GM12873 (cell line): ENCODE measurements at regions not wholly inside any gene's neighbourhood (a gene's known extent, or its start where the extent isn't known, plus 50 kb on each side); places are given as distances from the start of the nearest gene placed in this dataset.

Source experiments
- TF ChIP-seq, protein P1 (sequence below): IDR thresholded peaks from 2 replicates; pipeline ENCODE4 v1.5.1; 2012; ENCODE audit warnings: low read depth, mild to moderate bottlenecking, moderate library complexity, low read length, control low read depth; ENCODE audit not compliant: insufficient read depth; ENCODE audit errors: missing control alignments

- TF ChIP-seq, protein P1, sequence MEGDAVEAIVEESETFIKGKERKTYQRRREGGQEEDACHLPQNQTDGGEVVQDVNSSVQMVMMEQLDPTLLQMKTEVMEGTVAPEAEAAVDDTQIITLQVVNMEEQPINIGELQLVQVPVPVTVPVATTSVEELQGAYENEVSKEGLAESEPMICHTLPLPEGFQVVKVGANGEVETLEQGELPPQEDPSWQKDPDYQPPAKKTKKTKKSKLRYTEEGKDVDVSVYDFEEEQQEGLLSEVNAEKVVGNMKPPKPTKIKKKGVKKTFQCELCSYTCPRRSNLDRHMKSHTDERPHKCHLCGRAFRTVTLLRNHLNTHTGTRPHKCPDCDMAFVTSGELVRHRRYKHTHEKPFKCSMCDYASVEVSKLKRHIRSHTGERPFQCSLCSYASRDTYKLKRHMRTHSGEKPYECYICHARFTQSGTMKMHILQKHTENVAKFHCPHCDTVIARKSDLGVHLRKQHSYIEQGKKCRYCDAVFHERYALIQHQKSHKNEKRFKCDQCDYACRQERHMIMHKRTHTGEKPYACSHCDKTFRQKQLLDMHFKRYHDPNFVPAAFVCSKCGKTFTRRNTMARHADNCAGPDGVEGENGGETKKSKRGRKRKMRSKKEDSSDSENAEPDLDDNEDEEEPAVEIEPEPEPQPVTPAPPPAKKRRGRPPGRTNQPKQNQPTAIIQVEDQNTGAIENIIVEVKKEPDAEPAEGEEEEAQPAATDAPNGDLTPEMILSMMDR, result no peak
These were observed 339.2 kb upstream of the GATB start for GRCh38 chr4:152099981-152100378.

DNA sequence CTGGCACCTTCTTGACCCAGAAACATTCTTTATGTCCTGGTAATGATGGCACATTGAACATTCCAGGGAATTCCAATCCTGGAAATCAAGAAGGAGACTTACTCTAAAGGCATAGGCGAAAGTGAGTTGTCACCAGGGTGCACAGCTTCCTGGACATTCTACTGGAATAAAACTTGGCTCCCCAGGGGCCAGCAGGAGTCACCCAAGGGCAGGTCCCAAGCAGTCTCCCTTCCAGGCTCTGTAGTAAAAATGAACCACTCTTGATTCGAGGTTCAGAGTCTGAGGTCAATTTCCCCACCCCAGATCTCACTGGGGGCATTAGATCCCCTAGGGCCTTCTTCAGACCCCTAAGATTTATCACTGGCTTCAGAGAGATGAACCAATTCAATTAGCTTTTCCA, 338.7 kb upstream of the GATB start:
- TF ChIP-seq, protein P1, result peak; percentile 12

- TF ChIP-seq, protein P1, result no peak
These were observed 338.2 kb upstream of the GATB start for GRCh38 chr4:152099061-152099425.

GRCh38 chr4:152098365-152099060, 337.7 kb upstream of the GATB start:
- TF ChIP-seq, protein P1, result no peak

DNA sequence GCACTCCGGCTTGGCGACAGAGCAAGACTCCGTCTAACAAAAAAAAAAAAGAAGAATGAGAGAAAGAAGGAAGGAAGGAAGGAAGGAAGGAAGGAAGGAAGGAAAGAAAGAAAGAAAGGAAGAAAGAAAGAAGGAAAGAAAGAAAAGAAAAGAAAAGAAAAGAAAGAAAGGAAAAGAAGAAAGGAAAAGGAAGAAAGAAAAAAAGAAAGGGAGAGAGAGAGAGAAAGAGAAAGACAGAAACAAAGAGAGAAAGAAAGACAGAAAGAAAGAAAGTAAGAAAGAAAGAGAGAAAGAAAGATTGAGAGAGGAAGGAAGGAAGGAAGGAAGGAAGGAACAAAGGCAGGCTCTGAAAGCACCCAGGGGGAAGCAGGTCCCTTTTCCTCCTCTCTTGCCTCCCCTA, 336.6 kb upstream of the GATB start:
- TF ChIP-seq, protein P1, result no peak

- TF ChIP-seq, protein P1, result no peak
These were observed 334.9 kb upstream of the GATB start for GRCh38 chr4:152095701-152096070.

GRCh38 chr4:152094970-152095700, 334.3 kb upstream of the GATB start:
- TF ChIP-seq, protein P1, result no peak
